ENCODE measurements at regions not wholly inside any gene's neighbourhood (a gene's known extent, or its start where the extent isn't known, plus 50 kb on each side); places are given as distances from the start of the nearest gene placed in this dataset.
"Not testable (repeated sequence)": the region's sequence is repeated elsewhere in the genome, so short reads cannot be mapped to it uniquely, and the experiment has no call there.

GRCh38 chr4:132266374-132266773, 882.7 kb upstream of the PCDH10 start:
- DNase-seq (ENCODE audit: low read depth in 2 of 2) = no peak

- DNase-seq (ENCODE audit: low read depth in 2 of 2) = no peak
Observed at GRCh38 chr4:132267321-132267720, 881.8 kb upstream of the PCDH10 start.

- DNase-seq (ENCODE audit: low read depth in 2 of 2) = no peak
Observed at GRCh38 chr4:132269303-132269990, 879.6 kb upstream of the PCDH10 start.

GRCh38 chr4:132275583-132276121, 873.4 kb upstream of the PCDH10 start:
- DNase-seq (ENCODE audit: low read depth in 2 of 2) = no peak

- no peak for DNase-seq (ENCODE audit: low read depth in 2 of 2)
Observed at GRCh38 chr4:132276185-132276584, 872.9 kb upstream of the PCDH10 start.

- DNase-seq (ENCODE audit: low read depth in 2 of 2) = no peak
Observed at GRCh38 chr4:132276989-132277388, 872.1 kb upstream of the PCDH10 start.

- DNase-seq (ENCODE audit: low read depth in 2 of 2) = no peak
Observed at GRCh38 chr4:132281733-132282132, 867.4 kb upstream of the PCDH10 start.

GRCh38 chr4:132284910-132285426, 864.1 kb upstream of the PCDH10 start:
- DNase-seq (ENCODE audit: low read depth in 2 of 2) = no peak

GRCh38 chr4:132297346-132297745, 851.7 kb upstream of the PCDH10 start:
- DNase-seq (ENCODE audit: low read depth in 2 of 2) = no peak

- DNase-seq (ENCODE audit: low read depth in 2 of 2) = no peak
Observed at GRCh38 chr4:132299841-132300240, 849.3 kb upstream of the PCDH10 start.

GRCh38 chr4:132312521-132312920, 836.6 kb upstream of the PCDH10 start:
- no peak for DNase-seq (ENCODE audit: low read depth in 2 of 2)

GRCh38 chr4:132313852-132314251, 835.2 kb upstream of the PCDH10 start:
- DNase-seq (ENCODE audit: low read depth in 2 of 2) = no peak

GRCh38 chr4:132316738-132317137, 832.4 kb upstream of the PCDH10 start:
- DNase-seq (ENCODE audit: low read depth in 2 of 2) = no peak

- no peak for DNase-seq (ENCODE audit: low read depth in 2 of 2)
Observed at GRCh38 chr4:132317923-132318322, 831.2 kb upstream of the PCDH10 start.

GRCh38 chr4:132328761-132329160, 820.3 kb upstream of the PCDH10 start:
- DNase-seq (ENCODE audit: low read depth in 2 of 2) = no peak

GRCh38 chr4:132330994-132331393, 818.1 kb upstream of the PCDH10 start:
- DNase-seq (ENCODE audit: low read depth in 2 of 2) = no peak

GRCh38 chr4:132332932-132333723, 816.0 kb upstream of the PCDH10 start:
- DNase-seq (ENCODE audit: low read depth in 2 of 2) = no peak

GRCh38 chr4:132333724-132334047, 815.4 kb upstream of the PCDH10 start:
- DNase-seq (ENCODE audit: low read depth in 2 of 2) = peak; percentile 2 to 16

- no peak for DNase-seq (ENCODE audit: low read depth in 2 of 2)
Observed at GRCh38 chr4:132334081-132334480, 815.0 kb upstream of the PCDH10 start.

GRCh38 chr4:132344924-132345828, 803.9 kb upstream of the PCDH10 start:
- no peak for DNase-seq (ENCODE audit: low read depth in 2 of 2)

GRCh38 chr4:132346016-132346415, 803.1 kb upstream of the PCDH10 start:
- no peak for DNase-seq (ENCODE audit: low read depth in 2 of 2)

- DNase-seq (ENCODE audit: low read depth in 2 of 2) = not testable (repeated sequence)
Observed at GRCh38 chr4:132351606-132352005, 797.5 kb upstream of the PCDH10 start.
